Loucy (cell line): ENCODE measurements at regions not wholly inside any gene's neighbourhood (a gene's known extent, or its start where the extent isn't known, plus 50 kb on each side); places are given as distances from the start of the nearest gene placed in this dataset.

Experiments used
- CTCF ChIP-seq: fragments of 200-600 bp; sonication (generic); conservative IDR thresholded peaks from 2 replicates; pipeline ENCODE4 v1.5.1; 2014; ENCODE audit warnings: mild to moderate bottlenecking, antibody characterized with exemption, low read length
- EZH2phosphoT487 ChIP-seq: fragments of 200-600 bp; IDR thresholded peaks from 2 replicates; pipeline ENCODE4 v1.6.1; 2018; ENCODE audit warnings: antibody characterized with exemption, mild to moderate bottlenecking, moderate library complexity, borderline replicate concordance

DNA sequence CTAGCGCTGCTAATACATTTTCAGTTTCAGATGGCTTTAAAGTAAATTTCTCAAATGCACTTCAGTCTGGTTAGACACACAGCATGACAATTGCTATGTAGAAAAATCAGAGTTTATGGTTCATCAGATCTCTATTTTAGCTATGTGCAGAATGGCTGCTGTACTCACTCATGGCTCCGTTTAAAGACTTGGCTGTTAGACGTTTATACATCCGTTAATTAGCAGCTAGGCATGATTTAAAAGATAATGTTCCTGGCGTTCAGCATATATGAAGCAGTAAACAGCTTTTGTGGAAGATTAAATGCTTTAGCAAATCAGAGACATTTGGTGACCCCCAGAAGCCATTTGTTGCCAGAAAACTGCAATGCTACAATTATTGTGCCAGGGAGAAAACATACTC lies 350.0 kb upstream of the MANEA start:
- no peak for TF ChIP-seq CTCF
- TF ChIP-seq EZH2phosphoT487: no peak
